ENCODE measurements at regions not wholly inside any gene's neighbourhood (a gene's known extent, or its start where the extent isn't known, plus 50 kb on each side); places are given as distances from the start of the nearest gene placed in this dataset.

- Histone ChIP-seq H2AFZ (ENCODE audit: control insufficient read depth, low read length) (no peak overlapping the region), H3K27ac (ENCODE audit: control insufficient read depth, insufficient read depth, low read length) (no peak overlapping the region), H3K79me2 (ENCODE audit: control insufficient read depth, insufficient read depth, low read length) (no peaks in the 10 kb centered on the region), H3K4me3 (ENCODE audit: control insufficient read depth in 2 of 3, extremely low read depth in 1 of 3, insufficient read depth in 2 of 3, low read depth in 1 of 3, low read length in 3 of 3) (no peak overlapping the region), H4K20me1 (ENCODE audit: control insufficient read depth, extremely low read depth, insufficient read depth, low read length) (no peaks in the 10 kb centered on the region), H3K9me3 (ENCODE audit: control insufficient read depth, low read depth, low read length) (no peaks in the 10 kb centered on the region), H3K4me2 (ENCODE audit: control insufficient read depth, extremely low read depth, insufficient read depth, low read depth, low read length) (no peak overlapping the region), H3K9ac (ENCODE audit: control insufficient read depth, extremely low read depth, insufficient read depth, low read length) (no peak overlapping the region), H3K9me1 (ENCODE audit: control insufficient read depth, extremely low read depth, insufficient read depth, low read length) (no peaks in the 10 kb centered on the region), H3K27me3 (ENCODE audit: control insufficient read depth, extremely low read depth, insufficient read depth, low read length) (no peaks in the 10 kb centered on the region), H3K36me3 (ENCODE audit: control insufficient read depth in 2 of 2, extremely low read depth in 1 of 2, insufficient read depth in 2 of 2, low read length in 2 of 2) (no peaks in the 10 kb centered on the region), H3K4me1 (ENCODE audit: control insufficient read depth, extremely low read depth, insufficient read depth, low read length) (peaks cover 38% of the 10 kb centered on the region)
- DNase-seq (ENCODE audit: low read depth, low spot score) (no peak), FAIRE-seq (no peak)
- TF ChIP-seq CTCF (optimal IDR thresholded peaks at IDR 0.05 in 1 of 3, IDR thresholded peaks at IDR 0.05 in 1 of 3, conservative IDR thresholded peaks at IDR 0.05 in 1 of 3; ENCODE audit: extremely low read depth in 1 of 3, insufficient read depth in 2 of 3, low read length in 3 of 3) (no peak), EZH2 (IDR thresholded peaks at IDR 0.05; ENCODE audit: low read length) (no peak)
- dilution Hi-C loops (cut with MboI; ENCODE audit: extremely low pct_ligation_motif_present, low sequenced_read_pairs) = no loop called here
These were observed 315.9 kb upstream of the TGFBR2 start for GRCh38 chr3:30290479-30290878.

GRCh38 chr3:30292192-30292893 lies 314.1 kb upstream of the TGFBR2 start:
- peak overlapping the region; percentile 56 for H2AFZ ChIP-seq (ENCODE audit: control insufficient read depth, low read length)
- H3K4me3 ChIP-seq (ENCODE audit: control insufficient read depth in 2 of 3, extremely low read depth in 1 of 3, insufficient read depth in 2 of 3, low read depth in 1 of 3, low read length in 3 of 3) = no peak overlapping the region
- no peaks in the 10 kb centered on the region for H4K20me1 ChIP-seq (ENCODE audit: control insufficient read depth, extremely low read depth, insufficient read depth, low read length)
- H3K79me2 ChIP-seq (ENCODE audit: control insufficient read depth, insufficient read depth, low read length) = no peaks in the 10 kb centered on the region
- FAIRE-seq (peak; percentile 71), DNase-seq (ENCODE audit: low read depth, low spot score) (no peak)
- H3K27ac ChIP-seq (ENCODE audit: control insufficient read depth, insufficient read depth, low read length) = peak overlapping the region; percentile 38
- no peak for TF ChIP-seq EZH2 (IDR thresholded peaks at IDR 0.05; ENCODE audit: low read length)
- TF ChIP-seq CTCF (optimal IDR thresholded peaks at IDR 0.05 in 1 of 3, IDR thresholded peaks at IDR 0.05 in 1 of 3, conservative IDR thresholded peaks at IDR 0.05 in 1 of 3; ENCODE audit: extremely low read depth in 1 of 3, insufficient read depth in 2 of 3, low read length in 3 of 3) = no peak
- no peaks in the 10 kb centered on the region for H3K9me3 ChIP-seq (ENCODE audit: control insufficient read depth, low read depth, low read length)
- H3K27me3 ChIP-seq (ENCODE audit: control insufficient read depth, extremely low read depth, insufficient read depth, low read length) = no peaks in the 10 kb centered on the region
- no peaks in the 10 kb centered on the region for H3K9me1 ChIP-seq (ENCODE audit: control insufficient read depth, extremely low read depth, insufficient read depth, low read length)
- H3K36me3 ChIP-seq (ENCODE audit: control insufficient read depth in 2 of 2, extremely low read depth in 1 of 2, insufficient read depth in 2 of 2, low read length in 2 of 2) = no peaks in the 10 kb centered on the region
- dilution Hi-C loops (cut with MboI; ENCODE audit: extremely low pct_ligation_motif_present, low sequenced_read_pairs) = no loop called here
- peaks cover 19% of the 10 kb centered on the region for H3K4me1 ChIP-seq (ENCODE audit: control insufficient read depth, extremely low read depth, insufficient read depth, low read length)
- no peak overlapping the region for H3K4me2 ChIP-seq (ENCODE audit: control insufficient read depth, extremely low read depth, insufficient read depth, low read depth, low read length)
- H3K9ac ChIP-seq (ENCODE audit: control insufficient read depth, extremely low read depth, insufficient read depth, low read length) = no peak overlapping the region
